HEK293 (cell line): ENCODE measurements at regions not wholly inside any gene's neighbourhood (a gene's known extent, or its start where the extent isn't known, plus 50 kb on each side); places are given as distances from the start of the nearest gene placed in this dataset.

ENCODE experiments used
- BCL11A ChIP-seq: fragments of 450-650 bp; formaldehyde crosslinking; IDR thresholded peaks from 2 replicates; pipeline ENCODE4 v1.5.1; 2016; ENCODE audit warnings: low read depth, missing biosample characterization, missing genetic modification characterization
- GLIS2 ChIP-seq: fragments of 450-650 bp; formaldehyde crosslinking; IDR thresholded peaks from 2 replicates; pipeline ENCODE4 v1.5.1; 2016; ENCODE audit warnings: missing biosample characterization, missing genetic modification characterization
- SP2 ChIP-seq: fragments of 450-650 bp; formaldehyde crosslinking; IDR thresholded peaks from 2 replicates; pipeline ENCODE4 v1.5.1; 2016; ENCODE audit warnings: missing biosample characterization, missing genetic modification characterization
- YY1 ChIP-seq: fragments of 450-650 bp; formaldehyde crosslinking; IDR thresholded peaks from 2 replicates; pipeline ENCODE4 v1.5.1; 2018; ENCODE audit warnings: missing biosample characterization, missing genetic modification characterization
- ZNF266 ChIP-seq: fragments of 450-650 bp; formaldehyde crosslinking; IDR thresholded peaks from 2 replicates; pipeline ENCODE4 v1.5.1; 2016; ENCODE audit warnings: missing biosample characterization, missing genetic modification characterization, low read depth
- ZNF561 ChIP-seq: fragments of 450-650 bp; IDR thresholded peaks from 2 replicates; pipeline ENCODE4 v1.5.1; 2018; ENCODE audit warnings: missing biosample characterization, missing genetic modification characterization, borderline replicate concordance
- ZNF76 ChIP-seq: fragments of 450-650 bp; formaldehyde crosslinking; IDR thresholded peaks from 2 replicates; pipeline ENCODE4; 2016; ENCODE audit warnings: low read depth, missing biosample characterization, missing genetic modification characterization, borderline replicate concordance
- ZNF792 ChIP-seq: fragments of 450-650 bp; formaldehyde crosslinking; IDR thresholded peaks from 2 replicates; pipeline ENCODE4 v1.5.1; 2016; ENCODE audit warnings: missing biosample characterization, missing genetic modification characterization
- ZSCAN23 ChIP-seq: fragments of 450-650 bp; formaldehyde crosslinking; IDR thresholded peaks from 2 replicates; pipeline ENCODE4 v1.5.1; 2016; ENCODE audit warnings: missing biosample characterization, missing genetic modification characterization
- TF ChIP-seq, protein P1 (sequence below): fragments of 450-650 bp; formaldehyde crosslinking; IDR thresholded peaks from 2 replicates; pipeline ENCODE4 v1.5.1; 2016; ENCODE audit warnings: missing biosample characterization, missing genetic modification characterization
- TF ChIP-seq, protein P2 (sequence below): fragments of 450-650 bp; formaldehyde crosslinking; IDR thresholded peaks from 2 replicates; pipeline ENCODE4 v1.5.1; 2016; ENCODE audit warnings: missing biosample characterization, missing genetic modification characterization
- TF ChIP-seq, protein P3 (sequence below): fragments of 450-650 bp; formaldehyde crosslinking; IDR thresholded peaks from 2 replicates; pipeline ENCODE4 v1.5.1; 2016; ENCODE audit warnings: missing biosample characterization, missing genetic modification characterization

DNA sequence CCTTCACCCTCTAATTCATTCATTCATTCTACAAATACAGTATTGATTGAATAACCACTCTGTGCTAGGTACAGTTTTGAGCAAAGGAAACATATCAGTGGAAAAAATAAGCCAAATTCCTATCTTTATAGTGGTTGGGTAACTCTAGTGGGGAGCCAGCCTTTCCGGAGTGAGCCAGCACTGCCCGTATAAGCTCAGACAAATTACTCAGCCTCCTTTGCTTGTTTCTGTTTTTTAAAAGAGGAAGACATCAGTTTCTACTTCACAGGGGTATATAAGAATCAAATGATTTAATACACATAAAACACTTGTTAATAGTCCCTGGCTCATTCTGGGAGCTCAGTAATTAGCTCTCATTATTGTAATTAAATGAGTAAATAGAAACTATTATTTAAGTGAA is 238.2 kb upstream of the MAD2L1 start:
- TF ChIP-seq, protein P1, sequence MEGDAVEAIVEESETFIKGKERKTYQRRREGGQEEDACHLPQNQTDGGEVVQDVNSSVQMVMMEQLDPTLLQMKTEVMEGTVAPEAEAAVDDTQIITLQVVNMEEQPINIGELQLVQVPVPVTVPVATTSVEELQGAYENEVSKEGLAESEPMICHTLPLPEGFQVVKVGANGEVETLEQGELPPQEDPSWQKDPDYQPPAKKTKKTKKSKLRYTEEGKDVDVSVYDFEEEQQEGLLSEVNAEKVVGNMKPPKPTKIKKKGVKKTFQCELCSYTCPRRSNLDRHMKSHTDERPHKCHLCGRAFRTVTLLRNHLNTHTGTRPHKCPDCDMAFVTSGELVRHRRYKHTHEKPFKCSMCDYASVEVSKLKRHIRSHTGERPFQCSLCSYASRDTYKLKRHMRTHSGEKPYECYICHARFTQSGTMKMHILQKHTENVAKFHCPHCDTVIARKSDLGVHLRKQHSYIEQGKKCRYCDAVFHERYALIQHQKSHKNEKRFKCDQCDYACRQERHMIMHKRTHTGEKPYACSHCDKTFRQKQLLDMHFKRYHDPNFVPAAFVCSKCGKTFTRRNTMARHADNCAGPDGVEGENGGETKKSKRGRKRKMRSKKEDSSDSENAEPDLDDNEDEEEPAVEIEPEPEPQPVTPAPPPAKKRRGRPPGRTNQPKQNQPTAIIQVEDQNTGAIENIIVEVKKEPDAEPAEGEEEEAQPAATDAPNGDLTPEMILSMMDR (tag by site-specific recombination): no peak
- no peak for TF ChIP-seq BCL11A (tag by site-specific recombination)
- TF ChIP-seq ZNF266 (tag by site-specific recombination): no peak
- no peak for TF ChIP-seq ZSCAN23 (tag by site-specific recombination)
- TF ChIP-seq, protein P2, sequence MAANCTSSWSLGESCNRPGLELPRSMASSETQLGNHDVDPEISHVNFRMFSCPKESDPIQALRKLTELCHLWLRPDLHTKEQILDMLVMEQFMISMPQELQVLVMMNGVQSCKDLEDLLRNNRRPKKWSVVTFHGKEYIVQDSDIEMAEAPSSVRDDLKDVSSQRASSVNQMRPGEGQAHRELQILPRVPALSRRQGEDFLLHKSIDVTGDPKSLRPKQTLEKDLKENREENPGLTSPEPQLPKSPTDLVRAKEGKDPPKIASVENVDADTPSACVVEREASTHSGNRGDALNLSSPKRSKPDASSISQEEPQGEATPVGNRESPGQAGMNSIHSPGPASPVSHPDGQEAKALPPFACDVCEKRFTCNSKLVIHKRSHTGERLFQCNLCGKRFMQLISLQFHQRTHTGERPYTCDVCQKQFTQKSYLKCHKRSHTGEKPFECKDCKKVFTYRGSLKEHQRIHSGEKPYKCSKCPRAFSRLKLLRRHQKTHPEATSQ (tag by site-specific recombination): no peak
- TF ChIP-seq YY1 (tag by site-specific recombination): no peak
- no peak for TF ChIP-seq SP2 (tag by site-specific recombination)
- TF ChIP-seq, protein P3, sequence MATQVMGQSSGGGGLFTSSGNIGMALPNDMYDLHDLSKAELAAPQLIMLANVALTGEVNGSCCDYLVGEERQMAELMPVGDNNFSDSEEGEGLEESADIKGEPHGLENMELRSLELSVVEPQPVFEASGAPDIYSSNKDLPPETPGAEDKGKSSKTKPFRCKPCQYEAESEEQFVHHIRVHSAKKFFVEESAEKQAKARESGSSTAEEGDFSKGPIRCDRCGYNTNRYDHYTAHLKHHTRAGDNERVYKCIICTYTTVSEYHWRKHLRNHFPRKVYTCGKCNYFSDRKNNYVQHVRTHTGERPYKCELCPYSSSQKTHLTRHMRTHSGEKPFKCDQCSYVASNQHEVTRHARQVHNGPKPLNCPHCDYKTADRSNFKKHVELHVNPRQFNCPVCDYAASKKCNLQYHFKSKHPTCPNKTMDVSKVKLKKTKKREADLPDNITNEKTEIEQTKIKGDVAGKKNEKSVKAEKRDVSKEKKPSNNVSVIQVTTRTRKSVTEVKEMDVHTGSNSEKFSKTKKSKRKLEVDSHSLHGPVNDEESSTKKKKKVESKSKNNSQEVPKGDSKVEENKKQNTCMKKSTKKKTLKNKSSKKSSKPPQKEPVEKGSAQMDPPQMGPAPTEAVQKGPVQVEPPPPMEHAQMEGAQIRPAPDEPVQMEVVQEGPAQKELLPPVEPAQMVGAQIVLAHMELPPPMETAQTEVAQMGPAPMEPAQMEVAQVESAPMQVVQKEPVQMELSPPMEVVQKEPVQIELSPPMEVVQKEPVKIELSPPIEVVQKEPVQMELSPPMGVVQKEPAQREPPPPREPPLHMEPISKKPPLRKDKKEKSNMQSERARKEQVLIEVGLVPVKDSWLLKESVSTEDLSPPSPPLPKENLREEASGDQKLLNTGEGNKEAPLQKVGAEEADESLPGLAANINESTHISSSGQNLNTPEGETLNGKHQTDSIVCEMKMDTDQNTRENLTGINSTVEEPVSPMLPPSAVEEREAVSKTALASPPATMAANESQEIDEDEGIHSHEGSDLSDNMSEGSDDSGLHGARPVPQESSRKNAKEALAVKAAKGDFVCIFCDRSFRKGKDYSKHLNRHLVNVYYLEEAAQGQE: no peak
- no peak for TF ChIP-seq ZNF76 (tag by site-specific recombination)
- TF ChIP-seq ZNF792: no peak
- TF ChIP-seq ZNF561 (tag by site-specific recombination): no peak
- no peak for TF ChIP-seq GLIS2
